G401.6 (cell line): ENCODE measurements at regions not wholly inside any gene's neighbourhood (a gene's known extent, or its start where the extent isn't known, plus 50 kb on each side); places are given as distances from the start of the nearest gene placed in this dataset.

Experiments
- FAIRE-seq: peaks from 2 replicates; lab custom pipeline; 2012; peaks lifted over from hg19 to GRCh38; lab: Jason Lieb, UNC

GRCh38 chr3:78519281-78519680 is 1248.5 kb downstream of the ROBO1 start:
- FAIRE-seq, result no peak

GRCh38 chr3:78529601-78530000 is 1238.2 kb downstream of the ROBO1 start:
- FAIRE-seq, result no peak

- FAIRE-seq, result no peak
Observed at GRCh38 chr3:78540485-78540884, 1227.3 kb downstream of the ROBO1 start.

- FAIRE-seq, result no peak
Observed at GRCh38 chr3:78545827-78546226, 1222.0 kb downstream of the ROBO1 start.
